C4-2B (cell line): ENCODE measurements at regions not wholly inside any gene's neighbourhood (a gene's known extent, or its start where the extent isn't known, plus 50 kb on each side); places are given as distances from the start of the nearest gene placed in this dataset.
"Not testable (repeated sequence)": the region's sequence is repeated elsewhere in the genome, so short reads cannot be mapped to it uniquely, and the experiment has no call there.

Experiments used
- H3K27ac ChIP-seq: fragments of 450-650 bp; 2 replicates; pipeline ENCODE4 v1.5.1; 2017
- ZFX ChIP-seq: fragments of 450-650 bp; IDR thresholded peaks from 2 replicates; pipeline ENCODE4 v1.6.1; 2017
- TF ChIP-seq, protein P1 (sequence below): fragments of 450-650 bp; conservative IDR thresholded peaks from 2 replicates; pipeline ENCODE4 v1.5.1; 2017; ENCODE audit warnings: mild to moderate bottlenecking

DNA sequence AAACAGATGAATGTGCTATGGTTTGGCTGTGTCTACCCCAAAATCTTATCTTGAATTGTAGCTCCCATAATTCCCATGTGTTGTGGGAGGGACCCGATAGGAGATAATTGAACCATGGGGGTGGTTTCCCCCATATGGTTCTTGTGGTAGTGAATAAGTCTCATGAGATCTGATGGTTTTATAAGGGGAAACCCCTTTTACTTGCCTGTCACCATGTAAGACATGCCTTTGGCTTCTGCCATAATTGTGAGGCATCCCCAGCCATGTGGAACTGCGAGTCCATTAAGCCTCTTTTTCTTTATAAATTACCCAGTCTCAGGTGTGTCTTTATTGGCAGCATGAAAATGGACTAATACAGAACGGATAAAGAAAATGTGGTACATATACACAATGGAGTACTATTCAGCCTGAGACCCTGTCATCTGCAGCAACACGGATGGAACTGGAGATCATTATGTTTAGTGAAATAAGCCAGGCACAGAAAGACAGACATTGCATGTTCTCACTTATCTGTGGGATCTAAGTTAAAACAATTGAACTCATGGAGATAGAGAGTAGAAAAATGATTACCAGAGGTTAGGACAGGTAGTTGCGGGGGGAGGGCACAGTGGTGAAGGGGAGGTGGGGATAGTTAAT, 587.6 kb upstream of the NRP1 start:
- no peak overlapping the region for H3K27ac ChIP-seq
- TF ChIP-seq ZFX = no peak
- TF ChIP-seq, protein P1, sequence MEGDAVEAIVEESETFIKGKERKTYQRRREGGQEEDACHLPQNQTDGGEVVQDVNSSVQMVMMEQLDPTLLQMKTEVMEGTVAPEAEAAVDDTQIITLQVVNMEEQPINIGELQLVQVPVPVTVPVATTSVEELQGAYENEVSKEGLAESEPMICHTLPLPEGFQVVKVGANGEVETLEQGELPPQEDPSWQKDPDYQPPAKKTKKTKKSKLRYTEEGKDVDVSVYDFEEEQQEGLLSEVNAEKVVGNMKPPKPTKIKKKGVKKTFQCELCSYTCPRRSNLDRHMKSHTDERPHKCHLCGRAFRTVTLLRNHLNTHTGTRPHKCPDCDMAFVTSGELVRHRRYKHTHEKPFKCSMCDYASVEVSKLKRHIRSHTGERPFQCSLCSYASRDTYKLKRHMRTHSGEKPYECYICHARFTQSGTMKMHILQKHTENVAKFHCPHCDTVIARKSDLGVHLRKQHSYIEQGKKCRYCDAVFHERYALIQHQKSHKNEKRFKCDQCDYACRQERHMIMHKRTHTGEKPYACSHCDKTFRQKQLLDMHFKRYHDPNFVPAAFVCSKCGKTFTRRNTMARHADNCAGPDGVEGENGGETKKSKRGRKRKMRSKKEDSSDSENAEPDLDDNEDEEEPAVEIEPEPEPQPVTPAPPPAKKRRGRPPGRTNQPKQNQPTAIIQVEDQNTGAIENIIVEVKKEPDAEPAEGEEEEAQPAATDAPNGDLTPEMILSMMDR = no peak

DNA sequence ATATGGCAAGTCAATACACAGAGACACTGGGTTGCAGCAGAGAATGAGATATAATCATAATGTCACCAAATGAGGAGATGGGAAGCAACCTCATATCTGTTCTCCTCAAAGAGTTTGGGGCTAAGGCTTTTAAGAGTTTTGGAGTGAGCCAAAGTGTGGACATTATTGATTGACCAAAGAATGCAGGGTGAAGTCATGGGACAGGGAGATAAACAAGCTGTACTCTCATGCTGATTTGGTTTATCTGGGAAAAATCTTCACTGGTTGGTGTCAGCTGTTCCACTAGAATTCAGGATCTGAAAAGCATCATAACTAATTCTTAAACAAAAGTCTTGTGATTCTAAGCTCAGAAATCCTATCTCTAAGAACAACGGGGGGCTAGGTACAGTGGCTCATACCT, 585.9 kb upstream of the NRP1 start:
- TF ChIP-seq, protein P1 = no peak
- TF ChIP-seq ZFX = no peak
- H3K27ac ChIP-seq = no peak overlapping the region

DNA sequence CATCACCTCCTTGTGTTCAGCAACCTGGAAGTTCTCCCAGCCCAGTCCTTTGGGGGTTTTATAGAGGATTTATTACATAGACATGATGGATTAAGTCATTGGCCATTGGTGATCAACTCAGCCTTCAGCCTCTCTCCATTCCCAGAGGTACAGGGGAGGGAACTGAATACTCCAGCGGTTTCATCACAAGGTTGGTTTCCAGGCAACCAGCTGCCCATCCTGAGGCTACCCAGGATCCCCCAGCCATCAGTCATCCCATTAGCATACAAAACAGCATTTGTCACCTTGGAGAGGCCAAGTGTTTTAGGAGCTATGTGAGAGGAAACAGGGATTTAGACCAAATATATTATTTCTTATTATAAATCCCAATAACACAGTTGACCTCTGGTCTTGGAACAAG, 584.8 kb upstream of the NRP1 start:
- H3K27ac ChIP-seq = no peak overlapping the region
- TF ChIP-seq, protein P1 = no peak
- no peak for TF ChIP-seq ZFX

DNA sequence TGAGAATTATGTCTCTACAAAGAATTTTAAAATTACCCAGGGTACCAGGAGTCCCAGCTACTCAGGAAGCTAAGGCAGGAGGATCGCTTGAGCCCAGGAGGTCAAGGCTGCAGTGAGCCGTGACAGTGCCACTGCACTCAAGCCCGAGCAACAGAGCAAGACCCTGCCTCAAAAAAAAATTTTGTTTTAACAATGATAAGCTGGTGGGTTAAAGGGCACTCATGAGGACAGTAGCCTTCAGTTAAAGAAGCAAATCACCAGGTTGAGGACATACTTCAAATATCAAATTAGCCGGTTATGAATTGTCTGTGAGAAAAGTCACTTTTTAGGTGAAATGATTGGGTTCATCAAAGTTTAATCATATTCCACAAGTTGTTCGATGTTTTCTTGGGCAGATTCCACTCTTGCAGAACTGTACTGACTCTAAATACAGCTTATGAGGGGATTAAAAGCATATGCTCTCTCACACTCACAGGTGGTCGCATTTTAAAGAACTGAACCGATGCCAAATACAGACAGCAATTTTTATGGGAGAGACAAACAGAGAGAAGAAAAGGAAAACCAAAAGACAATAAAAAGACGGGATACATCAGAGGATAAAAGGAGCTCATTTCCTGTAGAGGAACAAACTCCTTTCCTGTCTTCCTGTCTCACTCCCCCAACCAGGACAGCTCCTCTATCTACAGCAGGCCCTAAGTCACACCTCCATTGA, 582.8 kb upstream of the NRP1 start:
- no peak for TF ChIP-seq ZFX
- TF ChIP-seq, protein P1 = no peak
- no peak overlapping the region for H3K27ac ChIP-seq

DNA sequence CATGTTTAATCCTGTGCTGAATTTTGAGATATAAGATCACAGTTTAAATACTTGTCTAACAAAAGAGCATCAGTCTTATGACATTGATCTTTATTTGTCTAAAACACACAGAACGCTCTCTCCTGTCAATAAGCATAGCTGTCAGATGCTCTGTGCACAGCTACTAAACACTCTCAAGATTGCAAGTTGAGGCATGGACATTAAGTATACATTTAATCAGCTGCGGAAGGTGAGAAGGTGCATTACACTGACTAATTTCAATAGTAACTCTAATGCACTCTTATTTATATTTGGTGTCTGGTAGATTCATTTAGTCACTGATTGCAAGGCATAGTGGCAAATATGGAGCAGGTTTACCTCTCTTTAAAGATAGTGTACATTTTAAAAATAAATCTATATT, 580.3 kb upstream of the NRP1 start:
- TF ChIP-seq, protein P1 = no peak
- no peak for TF ChIP-seq ZFX
- H3K27ac ChIP-seq = no peak overlapping the region

DNA sequence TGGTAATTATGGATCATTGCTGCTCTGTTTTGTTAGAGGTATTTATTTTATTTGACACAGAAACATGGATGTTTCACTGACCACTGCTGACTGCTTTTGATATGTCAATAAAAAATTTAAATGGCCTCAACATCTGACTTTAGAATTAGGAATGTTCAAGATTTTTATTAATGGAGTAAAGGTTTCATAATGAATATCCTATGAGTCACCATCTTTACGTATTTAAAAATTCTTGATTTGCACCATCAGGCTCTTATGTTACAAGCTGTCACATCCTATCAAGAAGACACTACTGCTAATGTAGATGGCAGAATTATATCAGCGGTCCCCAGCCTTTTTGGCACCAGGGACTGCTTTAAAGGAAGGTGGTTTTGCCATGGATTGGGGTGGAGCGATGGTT, 578.7 kb upstream of the NRP1 start:
- TF ChIP-seq, protein P1 = no peak
- TF ChIP-seq ZFX = no peak
- H3K27ac ChIP-seq = no peak overlapping the region

DNA sequence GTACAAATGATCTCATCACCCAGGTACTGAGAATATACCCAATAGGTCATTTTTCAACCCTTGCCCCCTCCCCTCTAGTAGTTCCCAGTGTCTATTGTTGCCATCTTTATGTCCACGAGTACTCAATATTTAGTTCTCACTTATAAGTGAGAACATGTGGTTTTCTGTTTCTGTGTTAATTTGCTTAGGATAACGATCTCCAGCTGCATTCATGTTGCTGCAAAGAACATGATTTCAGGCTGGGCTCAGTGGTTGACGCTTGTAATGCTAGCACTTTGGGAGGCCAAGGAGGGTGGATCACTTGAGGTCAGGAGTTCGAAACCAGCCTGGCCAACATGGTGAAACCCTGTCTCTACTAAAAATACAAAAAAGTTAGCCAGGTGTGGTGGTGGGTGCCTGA, 575.0 kb upstream of the NRP1 start:
- H3K27ac ChIP-seq = not testable (repeated sequence)

DNA sequence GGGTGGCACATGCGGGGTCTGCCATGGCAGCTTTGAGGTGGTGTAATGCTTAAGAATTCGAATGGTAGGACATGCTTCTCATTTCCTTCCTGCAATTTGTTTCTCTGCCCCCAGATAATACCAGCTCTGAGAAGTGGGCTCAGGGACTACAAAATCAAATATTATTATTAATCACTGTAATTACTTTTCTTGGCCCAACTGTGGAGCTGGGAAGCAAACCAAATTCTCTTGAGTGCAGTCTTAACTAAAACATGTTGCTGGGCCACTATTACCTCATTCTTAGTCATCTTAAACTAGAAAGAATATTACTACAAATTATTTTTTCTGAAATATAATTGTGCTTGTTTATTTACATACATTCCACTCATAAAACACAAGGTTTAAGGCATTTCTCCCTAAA, 566.7 kb upstream of the NRP1 start:
- no peak overlapping the region for H3K27ac ChIP-seq
- TF ChIP-seq ZFX = no peak
- TF ChIP-seq, protein P1 = no peak
